Large intestine (tissue), 3 donors: ENCODE measurements at regions not wholly inside any gene's neighbourhood (a gene's known extent, or its start where the extent isn't known, plus 50 kb on each side); places are given as distances from the start of the nearest gene placed in this dataset.
"Not testable (repeated sequence)": the region's sequence is repeated elsewhere in the genome, so short reads cannot be mapped to it uniquely, and the experiment has no call there.

ENCODE experiments used
- DNase-seq, 2 donors: peaks; one replicate each; pipeline versions ENCODE4 v3.0.0 to v3.0.0-alpha.2; 2013
- H3K27ac ChIP-seq: one replicate; pipeline ENCODE4 v1.5.1; 2013; ENCODE audit warnings: low read length
- H3K27me3 ChIP-seq: 2 replicates; pipeline ENCODE4 v1.6.1; 2013; ENCODE audit warnings: low read length; ENCODE audit not compliant: control insufficient read depth, insufficient read depth
- H3K36me3 ChIP-seq: 2 replicates; pipeline ENCODE4 v1.6.1; 2013; ENCODE audit warnings: low read length; ENCODE audit not compliant: control insufficient read depth, insufficient read depth
- H3K4me1 ChIP-seq: one replicate; pipeline ENCODE4 v1.6.1; 2013; ENCODE audit warnings: low read length; ENCODE audit not compliant: control insufficient read depth, insufficient read depth
- H3K4me3 ChIP-seq: one replicate; pipeline ENCODE4 v1.5.1; 2013; ENCODE audit warnings: low read length
- H3K9me3 ChIP-seq: one replicate; pipeline ENCODE4 v1.6.1; 2013; ENCODE audit warnings: mild to moderate bottlenecking, low read depth, low read length, moderate library complexity; ENCODE audit not compliant: control insufficient read depth
- WGBS: methylation state at CpG from one replicate; pipeline ENCODE4 v1.1.5; 2013; ENCODE audit warnings: low lambda C conversion rate; ENCODE audit not compliant: insufficient coverage; 5-methylcytosine and 5-hydroxymethylcytosine counted together

DNA sequence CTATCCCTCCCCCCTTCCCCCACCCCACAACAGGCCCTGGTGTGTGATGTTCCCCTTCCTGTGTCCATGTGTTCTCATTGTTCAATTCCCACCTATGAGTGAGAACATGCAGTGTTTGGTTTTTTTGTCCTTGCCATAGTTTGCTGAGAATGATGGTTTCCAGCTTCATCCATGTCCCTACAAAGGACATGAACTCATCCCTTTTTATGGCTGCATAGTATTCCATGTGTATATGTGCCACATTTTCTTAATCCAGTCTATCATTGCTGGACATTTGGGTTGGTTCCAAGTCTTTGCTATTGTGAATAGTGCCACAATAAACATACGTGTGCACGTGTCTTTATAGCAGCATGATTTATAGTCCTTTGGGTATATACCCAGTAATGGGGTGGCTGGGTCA, 52.3 kb upstream of the MAN1A2 start:
- not testable (repeated sequence) for H3K4me1 ChIP-seq, H3K36me3 ChIP-seq, H3K4me3 ChIP-seq, H3K9me3 ChIP-seq, H3K27me3 ChIP-seq, DNase-seq, H3K27ac ChIP-seq
- WGBS: no CpG with 5 or more reads among the region's 2 CpGs

DNA sequence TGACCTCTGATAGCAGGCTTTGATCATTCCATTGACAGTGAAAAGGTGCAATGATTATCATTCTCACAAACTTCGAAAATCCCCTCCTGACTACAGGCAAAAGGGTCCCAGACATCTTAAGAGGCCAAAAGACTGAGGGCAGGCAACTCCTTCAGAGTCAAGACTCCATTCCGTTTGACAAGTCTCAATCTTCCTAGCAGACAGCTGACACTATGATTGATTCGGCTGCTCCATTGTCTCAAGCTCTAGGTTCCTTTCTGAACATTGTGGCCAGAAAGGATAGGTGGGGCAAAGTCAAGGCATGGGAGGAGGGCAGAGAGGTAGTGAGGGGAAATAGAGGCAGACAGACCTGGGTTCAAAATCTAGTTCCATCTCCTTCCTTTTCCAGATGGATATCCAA, 53.7 kb upstream of the MAN1A2 start:
- Histone ChIP-seq H3K27me3 (no peaks in the 10 kb centered on the region), H3K4me3 (no peak overlapping the region), H3K9me3 (no peaks in the 10 kb centered on the region), H3K4me1 (no peaks in the 10 kb centered on the region), H3K36me3 (no peaks in the 10 kb centered on the region), H3K27ac (no peak overlapping the region)
- WGBS: 90% methylated on average over 2 of the region's 3 CpGs
- no peak for DNase-seq

DNA sequence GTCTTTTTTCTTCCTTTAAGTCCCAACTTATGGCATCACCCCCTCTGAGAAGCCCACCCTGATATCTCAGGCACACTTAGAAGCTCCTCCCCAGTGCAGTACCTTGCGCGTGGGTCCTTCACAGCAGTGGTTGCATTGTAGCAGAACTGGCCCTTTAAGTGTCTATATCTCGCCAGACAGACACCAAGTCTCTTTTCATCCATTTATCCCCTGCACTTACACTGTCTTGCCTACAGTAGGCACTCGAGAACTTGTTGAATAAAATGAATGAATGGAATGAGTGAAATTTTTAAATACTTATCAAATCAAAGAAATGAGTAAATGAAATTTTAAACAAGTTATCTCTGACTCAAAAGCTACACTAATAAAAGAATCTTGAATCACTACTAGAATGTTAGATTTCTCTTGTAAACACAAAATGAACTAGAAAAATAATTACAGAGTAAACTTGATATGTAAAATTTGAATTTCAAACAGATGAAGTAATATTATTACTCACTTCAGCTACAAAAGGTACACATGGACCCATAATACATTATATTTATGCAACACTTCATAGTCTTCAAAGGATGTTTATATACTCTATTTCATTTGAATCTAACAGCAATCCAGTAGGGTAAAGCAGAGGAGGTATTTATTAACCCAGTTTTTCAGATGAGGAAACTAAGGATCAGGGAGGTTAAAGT, 54.7 kb upstream of the MAN1A2 start:
- peak in 1 of 2 donors; percentile 10 for DNase-seq

DNA sequence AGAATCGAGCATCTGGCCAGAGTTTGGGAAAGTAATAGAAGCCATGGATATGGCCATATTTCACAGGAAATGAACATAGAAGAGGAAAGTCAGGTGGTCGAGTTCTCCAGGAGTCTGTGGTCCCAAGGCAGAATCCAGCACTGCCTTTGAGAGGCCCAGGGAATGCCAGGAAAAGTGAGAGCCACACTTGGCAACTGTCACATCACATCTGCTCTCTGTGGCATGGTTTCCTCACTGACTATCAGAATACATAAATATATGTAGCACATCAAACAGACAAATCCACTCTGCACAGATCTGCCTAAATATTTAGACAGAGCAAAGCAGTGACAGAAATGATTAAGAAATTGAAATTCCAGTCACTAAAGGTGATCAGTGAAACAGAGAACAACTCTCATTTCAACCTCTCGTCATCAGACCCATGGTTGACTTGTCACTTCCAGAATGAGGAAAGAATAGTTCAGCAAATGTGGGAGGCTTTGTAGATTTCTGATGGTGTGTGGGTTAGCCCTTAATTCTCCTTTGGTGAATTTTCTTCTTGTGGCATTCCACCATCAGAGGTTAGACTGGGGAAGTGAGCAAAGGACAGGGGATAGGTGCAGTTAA, 58.8 kb upstream of the MAN1A2 start:
- no peaks in the 10 kb centered on the region for H3K36me3 ChIP-seq
- no peak overlapping the region for H3K4me3 ChIP-seq
- H3K27ac ChIP-seq: no peak overlapping the region
- H3K27me3 ChIP-seq: no peaks in the 10 kb centered on the region
- DNase-seq: no peak
- 76% methylated on average over 2 of the region's 3 CpGs for WGBS
- H3K4me1 ChIP-seq: no peaks in the 10 kb centered on the region
- no peaks in the 10 kb centered on the region for H3K9me3 ChIP-seq

More for the DNA sequence above, 54.7 kb upstream of the MAN1A2 start:
- no peaks in the 10 kb centered on the region for H3K27me3 ChIP-seq
- no peak overlapping the region for H3K4me3 ChIP-seq
- H3K9me3 ChIP-seq: no peaks in the 10 kb centered on the region
- H3K4me1 ChIP-seq: no peaks in the 10 kb centered on the region
- H3K27ac ChIP-seq: no peak overlapping the region
- no peaks in the 10 kb centered on the region for H3K36me3 ChIP-seq
- 71% methylated on average over 1 of the region's 4 CpGs for WGBS

DNA sequence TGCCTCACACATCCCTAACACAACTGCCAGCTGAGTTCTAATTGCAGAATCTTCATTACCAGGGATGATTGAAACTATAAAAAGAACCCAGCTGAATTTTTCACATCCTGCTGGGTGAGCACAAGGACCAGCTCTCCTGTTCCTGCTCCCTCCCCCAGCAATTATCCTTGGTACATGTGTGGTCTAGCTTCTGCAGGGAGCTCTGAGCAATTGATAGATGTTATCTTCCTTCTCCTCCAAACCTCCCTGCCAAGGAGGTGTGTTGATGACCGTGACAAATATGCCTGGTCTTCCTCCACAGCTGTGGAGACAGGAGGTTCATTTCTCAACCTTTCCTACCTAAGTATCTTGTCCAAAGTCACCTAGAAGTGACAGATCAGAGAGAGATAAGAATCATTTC, 65.3 kb upstream of the MAN1A2 start:
- H3K27ac ChIP-seq: no peak overlapping the region
- H3K4me1 ChIP-seq: no peaks in the 10 kb centered on the region
- DNase-seq: no peak
- H3K9me3 ChIP-seq: peaks cover 4% of the 10 kb centered on the region
- whole genome bisulfite sequencing: no CpG with 5 or more reads among the region's 1 CpG
- no peak overlapping the region for H3K4me3 ChIP-seq
- H3K36me3 ChIP-seq: no peaks in the 10 kb centered on the region
- H3K27me3 ChIP-seq: no peaks in the 10 kb centered on the region

DNA sequence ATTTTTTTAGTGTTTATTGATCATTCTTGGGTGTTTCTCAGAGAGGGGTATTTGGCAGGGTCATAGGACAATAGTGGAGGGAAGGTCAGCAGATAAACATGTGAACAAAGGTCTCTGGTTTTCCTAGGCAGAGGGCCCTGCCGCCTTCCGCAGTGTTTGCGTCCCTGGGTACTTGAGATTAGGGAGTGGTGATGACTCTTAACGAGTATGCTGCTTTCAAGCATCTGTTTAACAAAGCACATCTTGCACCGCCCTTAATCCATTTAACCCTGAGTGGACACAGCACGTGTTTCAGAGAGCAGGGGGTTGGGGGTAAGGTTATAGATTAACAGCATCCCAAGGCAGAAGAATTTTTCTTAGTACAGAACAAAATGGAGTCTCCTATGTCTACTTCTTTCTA, 67.1 kb upstream of the MAN1A2 start:
- H3K36me3 ChIP-seq, DNase-seq, H3K9me3 ChIP-seq, H3K27me3 ChIP-seq, H3K4me1 ChIP-seq, H3K4me3 ChIP-seq, H3K27ac ChIP-seq: not testable (repeated sequence)
- no CpG with 5 or more reads among the region's 6 CpGs for WGBS

DNA sequence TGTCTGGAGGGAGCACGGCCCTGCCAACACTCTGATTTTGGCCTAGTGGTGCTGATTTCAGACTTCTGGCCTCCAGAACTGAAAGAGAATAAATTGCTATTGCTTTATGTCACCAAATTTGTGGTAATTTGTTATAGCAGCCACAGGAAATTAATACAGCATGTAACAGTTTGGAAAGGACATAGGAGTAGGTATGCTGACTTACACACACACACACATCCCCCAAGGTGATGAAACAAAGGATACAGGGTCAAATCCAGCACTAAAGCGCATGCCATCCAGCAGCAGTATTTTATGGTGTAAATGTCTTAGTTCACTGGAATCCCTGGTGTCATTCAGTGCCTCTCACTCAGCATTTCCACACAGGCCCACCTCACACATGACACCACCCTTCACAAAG, 72.2 kb upstream of the MAN1A2 start:
- H3K4me3 ChIP-seq: no peak overlapping the region
- peaks cover 3% of the 10 kb centered on the region for H3K4me1 ChIP-seq
- no peaks in the 10 kb centered on the region for H3K9me3 ChIP-seq
- no CpG with 5 or more reads among the region's 2 CpGs for WGBS
- H3K36me3 ChIP-seq: no peaks in the 10 kb centered on the region
- H3K27me3 ChIP-seq: no peaks in the 10 kb centered on the region
- no peak for DNase-seq
- H3K27ac ChIP-seq: no peak overlapping the region

DNA sequence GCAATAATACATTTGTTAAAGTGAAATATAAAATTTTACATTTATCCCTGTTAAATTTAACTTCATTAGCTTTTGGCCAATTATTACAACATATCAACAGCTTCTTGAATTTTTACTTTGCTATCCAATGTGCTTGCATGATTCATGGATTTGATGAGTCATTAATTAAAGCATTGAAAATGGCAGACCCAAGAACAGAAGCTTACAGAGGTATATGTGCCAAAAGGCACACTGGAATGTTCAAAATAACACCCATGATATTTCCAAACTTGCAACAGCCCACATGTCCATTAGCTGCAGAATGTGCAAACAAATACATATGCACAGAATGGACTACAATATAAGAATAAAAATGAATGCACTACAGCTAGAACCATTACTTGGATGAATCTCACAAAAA, 76.4 kb upstream of the MAN1A2 start:
- no peaks in the 10 kb centered on the region for H3K9me3 ChIP-seq

DNA sequence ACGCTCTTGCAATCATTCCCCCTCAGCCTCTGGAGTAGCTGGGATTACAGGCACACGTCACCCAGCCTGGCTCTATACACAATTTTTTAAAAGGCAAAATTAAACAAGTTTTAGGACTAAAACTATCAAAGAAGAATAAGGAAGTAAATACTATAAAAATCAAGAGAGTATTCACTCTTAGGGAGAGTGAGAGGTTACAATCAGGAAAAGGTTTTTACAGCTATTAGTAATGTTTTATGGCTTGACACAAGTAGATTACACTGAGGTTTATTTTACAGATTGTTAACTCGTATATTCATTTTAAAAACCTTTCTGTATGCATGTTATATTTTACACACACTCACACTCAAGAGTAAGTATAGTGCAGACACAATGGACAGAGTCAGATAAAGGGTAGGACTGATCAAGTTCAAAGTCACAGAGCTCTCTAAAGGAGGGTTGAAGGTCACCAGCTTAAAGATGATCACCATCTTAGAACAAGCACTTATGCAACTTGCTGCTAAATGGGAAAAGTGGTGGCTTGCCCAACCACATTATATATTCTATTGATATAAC, 77.9 kb upstream of the MAN1A2 start:
- WGBS: 55% methylated on average over 2 of the region's 3 CpGs
- peak overlapping the region; percentile 30 for H3K27ac ChIP-seq
- H3K4me1 ChIP-seq: peaks cover 6% of the 10 kb centered on the region
- no peaks in the 10 kb centered on the region for H3K9me3 ChIP-seq
- no peak overlapping the region for H3K4me3 ChIP-seq
- no peaks in the 10 kb centered on the region for H3K27me3 ChIP-seq
- peak; percentile 26 to 79 for DNase-seq
- no peaks in the 10 kb centered on the region for H3K36me3 ChIP-seq

More for the DNA sequence above, 76.4 kb upstream of the MAN1A2 start:
- Histone ChIP-seq H3K27me3 (no peaks in the 10 kb centered on the region), H3K27ac (no peak overlapping the region), H3K36me3 (no peaks in the 10 kb centered on the region), H3K4me1 (peaks cover 6% of the 10 kb centered on the region), H3K4me3 (no peak overlapping the region)
- no peak for DNase-seq

DNA sequence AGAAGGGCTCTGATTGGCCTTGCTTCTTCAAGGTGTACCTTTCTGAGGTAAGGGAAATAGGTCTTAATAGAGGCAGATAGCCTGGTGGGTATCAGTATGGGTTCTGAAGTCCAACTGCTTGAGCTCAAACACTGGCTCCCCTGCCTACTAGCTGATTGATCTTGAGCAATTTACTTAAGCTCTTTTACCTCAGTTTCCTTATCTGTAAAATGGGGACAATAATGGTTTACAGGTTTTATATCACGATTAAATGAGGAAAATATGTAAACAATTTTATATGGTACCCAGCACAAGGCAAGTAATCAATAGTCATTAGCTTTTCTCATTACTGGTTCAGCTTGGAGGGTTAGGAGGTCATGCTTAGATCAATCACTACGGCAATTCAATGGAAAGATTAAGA, 75.8 kb upstream of the VTCN1 start:
- no peaks in the 10 kb centered on the region for H3K27me3 ChIP-seq
- no peak overlapping the region for H3K4me3 ChIP-seq
- no peaks in the 10 kb centered on the region for H3K36me3 ChIP-seq
- H3K9me3 ChIP-seq: no peaks in the 10 kb centered on the region
- peaks cover 6% of the 10 kb centered on the region for H3K4me1 ChIP-seq
- DNase-seq: no peak
- WGBS: 100% methylated on average over 1 of the region's 2 CpGs
- H3K27ac ChIP-seq: no peak overlapping the region

DNA sequence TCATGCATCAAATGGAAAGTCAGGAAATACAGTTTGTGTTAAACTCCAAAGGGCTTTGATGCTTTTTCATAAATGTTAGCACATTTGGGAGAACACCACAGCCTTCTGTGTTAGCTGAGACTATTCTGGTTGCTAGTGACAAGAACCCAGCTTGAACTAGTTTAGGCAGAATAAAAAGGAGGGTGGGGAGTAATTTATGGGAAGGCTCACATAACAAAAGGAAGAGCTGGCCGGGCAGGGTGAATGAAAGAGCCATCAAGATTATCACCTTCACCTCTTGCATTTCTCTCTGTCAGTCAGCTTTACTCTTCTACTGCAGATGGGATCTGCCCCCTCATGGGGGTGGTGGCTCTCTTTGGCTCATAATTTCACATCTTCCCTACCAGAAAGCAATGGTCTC, 75.4 kb upstream of the VTCN1 start:
- no peak overlapping the region for H3K27ac ChIP-seq
- no CpG with 5 or more reads among the region's 1 CpG for WGBS
- no peaks in the 10 kb centered on the region for H3K27me3 ChIP-seq
- no peaks in the 10 kb centered on the region for H3K9me3 ChIP-seq
- peaks cover 6% of the 10 kb centered on the region for H3K4me1 ChIP-seq
- H3K4me3 ChIP-seq: no peak overlapping the region
- H3K36me3 ChIP-seq: no peaks in the 10 kb centered on the region
- no peak for DNase-seq
